HEK293 (cell line): ENCODE measurements at regions not wholly inside any gene's neighbourhood (a gene's known extent, or its start where the extent isn't known, plus 50 kb on each side); places are given as distances from the start of the nearest gene placed in this dataset.
"Not testable (repeated sequence)": the region's sequence is repeated elsewhere in the genome, so short reads cannot be mapped to it uniquely, and the experiment has no call there.

Experiments used
- GLIS2 ChIP-seq: fragments of 450-650 bp; formaldehyde crosslinking; IDR thresholded peaks from 2 replicates; pipeline ENCODE4 v1.5.1; 2016; ENCODE audit warnings: missing biosample characterization, missing genetic modification characterization
- PBX3 ChIP-seq: sonication (generic); formaldehyde crosslinking; IDR thresholded peaks from 2 replicates; pipeline ENCODE4 v1.8.1; 2022; ENCODE audit warnings: mild to moderate bottlenecking, moderate library complexity, missing genetic modification reagents
- REST ChIP-seq: fragments of 450-650 bp; formaldehyde crosslinking; IDR thresholded peaks from 2 replicates; pipeline ENCODE4 v1.5.1; 2016; ENCODE audit warnings: missing biosample characterization, missing genetic modification characterization
- ZBTB1 ChIP-seq: fragments of 450-650 bp; formaldehyde crosslinking; IDR thresholded peaks from 2 replicates; pipeline ENCODE4 v1.5.1; 2016; ENCODE audit warnings: missing biosample characterization, missing genetic modification characterization
- ZEB2 ChIP-seq: fragments of 450-650 bp; formaldehyde crosslinking; IDR thresholded peaks from 2 replicates; pipeline ENCODE4 v1.5.1; 2016; ENCODE audit warnings: missing biosample characterization, missing genetic modification characterization
- ZNF138 ChIP-seq: fragments of 450-650 bp; formaldehyde crosslinking; IDR thresholded peaks from 2 replicates; pipeline ENCODE4 v1.5.1; 2016; ENCODE audit warnings: missing biosample characterization, missing genetic modification characterization, borderline replicate concordance
- ZNF555 ChIP-seq: fragments of 450-650 bp; formaldehyde crosslinking; conservative IDR thresholded peaks from 2 replicates; pipeline ENCODE4 v1.5.1; 2017; ENCODE audit warnings: missing biosample characterization, mild to moderate bottlenecking, missing genetic modification characterization, inconsistent platforms
- ZNF596 ChIP-seq: fragments of 450-650 bp; IDR thresholded peaks from 2 replicates; pipeline ENCODE4 v1.5.0; 2018; ENCODE audit warnings: missing biosample characterization, mild to moderate bottlenecking, missing genetic modification characterization, moderate library complexity
- ZSCAN30 ChIP-seq: fragments of 450-650 bp; IDR thresholded peaks from 2 replicates; pipeline ENCODE4 v1.5.1; 2018; ENCODE audit warnings: missing biosample characterization, mild to moderate bottlenecking, missing genetic modification characterization, moderate library complexity
- TF ChIP-seq, protein P1 (sequence below): fragments of 450-650 bp; formaldehyde crosslinking; IDR thresholded peaks from 2 replicates; pipeline ENCODE4 v1.5.1; 2016; ENCODE audit warnings: missing biosample characterization, missing genetic modification characterization

DNA sequence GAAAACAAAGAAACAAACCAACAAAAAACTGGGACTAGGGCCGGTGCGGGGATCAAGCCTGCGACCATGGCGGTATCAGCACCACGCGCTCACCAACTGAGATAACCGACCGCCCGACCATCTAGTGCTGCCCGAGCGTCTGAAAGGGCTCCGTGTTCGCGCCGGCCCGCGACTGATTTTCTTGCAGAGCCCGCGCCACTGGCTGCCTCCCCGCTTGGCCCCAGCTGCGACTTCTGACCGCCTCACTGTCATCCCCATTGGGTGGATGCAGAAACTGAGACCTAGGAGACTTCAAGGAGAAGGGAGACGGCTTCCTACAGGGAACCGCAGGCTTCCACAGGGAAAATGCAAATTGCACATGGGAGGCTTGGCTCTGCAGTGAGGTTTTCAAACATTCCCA is 125.3 kb upstream of the PRKX start:
- not testable (repeated sequence) for TF ChIP-seq ZNF555 (tag by site-specific recombination); ZBTB1 (tag by site-specific recombination); ZEB2; GLIS2 (tag by site-specific recombination); ZSCAN30 (tag by site-specific recombination); ZNF138 (tag by site-specific recombination); REST (tag by site-specific recombination); PBX3 (CRISPR knock-in tag); ZNF596 (tag by site-specific recombination)
- TF ChIP-seq, protein P1, sequence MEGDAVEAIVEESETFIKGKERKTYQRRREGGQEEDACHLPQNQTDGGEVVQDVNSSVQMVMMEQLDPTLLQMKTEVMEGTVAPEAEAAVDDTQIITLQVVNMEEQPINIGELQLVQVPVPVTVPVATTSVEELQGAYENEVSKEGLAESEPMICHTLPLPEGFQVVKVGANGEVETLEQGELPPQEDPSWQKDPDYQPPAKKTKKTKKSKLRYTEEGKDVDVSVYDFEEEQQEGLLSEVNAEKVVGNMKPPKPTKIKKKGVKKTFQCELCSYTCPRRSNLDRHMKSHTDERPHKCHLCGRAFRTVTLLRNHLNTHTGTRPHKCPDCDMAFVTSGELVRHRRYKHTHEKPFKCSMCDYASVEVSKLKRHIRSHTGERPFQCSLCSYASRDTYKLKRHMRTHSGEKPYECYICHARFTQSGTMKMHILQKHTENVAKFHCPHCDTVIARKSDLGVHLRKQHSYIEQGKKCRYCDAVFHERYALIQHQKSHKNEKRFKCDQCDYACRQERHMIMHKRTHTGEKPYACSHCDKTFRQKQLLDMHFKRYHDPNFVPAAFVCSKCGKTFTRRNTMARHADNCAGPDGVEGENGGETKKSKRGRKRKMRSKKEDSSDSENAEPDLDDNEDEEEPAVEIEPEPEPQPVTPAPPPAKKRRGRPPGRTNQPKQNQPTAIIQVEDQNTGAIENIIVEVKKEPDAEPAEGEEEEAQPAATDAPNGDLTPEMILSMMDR (tag by site-specific recombination) = not testable (repeated sequence)
